Esophagus squamous epithelium (tissue), 5 donors: ENCODE measurements at regions not wholly inside any gene's neighbourhood (a gene's known extent, or its start where the extent isn't known, plus 50 kb on each side); places are given as distances from the start of the nearest gene placed in this dataset.

Experiments
- DNase-seq: peaks from one replicate; lab custom pipeline; 2025; lab: John Stamatoyannopoulos, UW
- H3K27ac ChIP-seq, 4 donors: fragments of 200-600 bp; sonication (generic); one replicate each; pipeline ENCODE4 v1.5.1; 2016 to 2019; ENCODE audit warnings: mild to moderate bottlenecking in 1 of 4
- H3K27me3 ChIP-seq, 4 donors: fragments of 200-600 bp; sonication (generic); 1 replicate in 3 of 4; 2 replicates in 1 of 4; pipeline versions ENCODE4 v1.5.1 to v1.6.0; 2017 to 2021; ENCODE audit warnings: antibody characterized with exemption in 1 of 4
- H3K36me3 ChIP-seq, 3 donors: fragments of 200-600 bp; sonication (generic); one replicate each; pipeline ENCODE4 v1.5.1; 2016 to 2019
- H3K4me1 ChIP-seq, 3 donors: fragments of 200-600 bp; sonication (generic); one replicate each; pipeline ENCODE4 v1.5.1; 2017 to 2019
- H3K4me3 ChIP-seq, 4 donors: fragments of 200-600 bp; sonication (generic); 1 replicate in 3 of 4; 2 replicates in 1 of 4; pipeline ENCODE4 v1.5.1; 2016 to 2019; ENCODE audit warnings: mild to moderate bottlenecking in 2 of 4, moderate library complexity in 1 of 4
- H3K9me3 ChIP-seq, 3 donors: fragments of 200-600 bp; sonication (generic); one replicate each; pipeline ENCODE4 v1.5.1; 2016 to 2019
- CTCF ChIP-seq, 6 experiments: fragments of 450-650 bp in 4 of 6; fragments of 200-600 bp in 2 of 6; sonication (generic) in 2 of 6; IDR thresholded peaks; one replicate each; pipeline ENCODE4 v1.5.1; 2016 to 2019; ENCODE audit warnings: antibody characterized with exemption in 6 of 6, mild to moderate bottlenecking in 4 of 6, moderate library complexity in 4 of 6
- POLR2A ChIP-seq, 4 donors: fragments of 450-650 bp; IDR thresholded peaks; one replicate each; pipeline ENCODE4 v1.6.1; 2017; ENCODE audit warnings: antibody characterized with exemption in 4 of 4, mild to moderate bottlenecking in 4 of 4, moderate library complexity in 3 of 4
- WGBS, 2 donors: methylation state at CpG; one replicate each; pipeline ENCODE4 v1.1.5; 2018; 5-methylcytosine and 5-hydroxymethylcytosine counted together
- intact Hi-C: fragments of 100-400 bp; cut with DNase I; formaldehyde crosslinking; loops from one replicate; pipeline ENCODE4 v1.15.0; 2022
- donor health status: DM: yes; HTN: yes; CAD: no.

DNA sequence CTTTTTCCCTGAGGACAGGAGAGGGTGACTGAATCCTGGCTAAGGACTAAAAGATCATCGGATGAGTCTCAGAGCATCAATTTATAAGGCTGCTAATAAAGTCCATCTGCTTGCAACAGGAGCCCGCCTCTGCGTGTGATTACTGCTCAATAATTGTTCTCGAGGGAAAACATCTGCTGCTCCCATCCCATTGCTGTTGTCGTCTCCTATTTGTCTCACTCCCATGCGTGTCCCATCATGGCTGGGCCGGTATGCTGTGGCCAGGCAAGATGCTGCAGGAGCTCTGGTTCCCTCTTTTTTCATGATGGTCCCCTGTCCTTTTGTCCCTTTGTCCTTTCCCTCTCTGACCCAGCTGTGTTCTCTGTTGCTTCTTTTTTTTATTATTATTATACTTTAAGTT is 121.2 kb downstream of the SPATA19 start:
- H3K36me3 ChIP-seq: no peaks in the 10 kb centered on the region
- 47 to 66% methylated on average over 7 of the region's 7 CpGs for WGBS, 2 donors
- H3K27ac ChIP-seq: no peak overlapping the region
- no peaks in the 10 kb centered on the region for H3K27me3 ChIP-seq
- DNase-seq: no peak
- TF ChIP-seq POLR2A (IDR thresholded peaks at IDR 0.05): no peak
- no peak for TF ChIP-seq CTCF (IDR thresholded peaks at IDR 0.05)
- no peaks in the 10 kb centered on the region for H3K9me3 ChIP-seq
- H3K4me1 ChIP-seq: no peaks in the 10 kb centered on the region
- no peak overlapping the region for H3K4me3 ChIP-seq
- intact Hi-C loops: no loop called here

- intact Hi-C loops: no loop called here
- DNase-seq: no peak
- H3K4me3 ChIP-seq: no peak overlapping the region
- no peak for TF ChIP-seq POLR2A (IDR thresholded peaks at IDR 0.05)
- no peak for TF ChIP-seq CTCF (IDR thresholded peaks at IDR 0.05)
- H3K27ac ChIP-seq: no peak overlapping the region
- no peaks in the 10 kb centered on the region for H3K36me3 ChIP-seq
- WGBS, 2 donors: 7 to 17% methylated on average over 1 of the region's 1 CpG
- H3K4me1 ChIP-seq: no peaks in the 10 kb centered on the region
- H3K27me3 ChIP-seq: no peaks in the 10 kb centered on the region
- H3K9me3 ChIP-seq: no peaks in the 10 kb centered on the region
These were observed 122.3 kb downstream of the SPATA19 start for GRCh38 chr11:133723056-133723455.

DNA sequence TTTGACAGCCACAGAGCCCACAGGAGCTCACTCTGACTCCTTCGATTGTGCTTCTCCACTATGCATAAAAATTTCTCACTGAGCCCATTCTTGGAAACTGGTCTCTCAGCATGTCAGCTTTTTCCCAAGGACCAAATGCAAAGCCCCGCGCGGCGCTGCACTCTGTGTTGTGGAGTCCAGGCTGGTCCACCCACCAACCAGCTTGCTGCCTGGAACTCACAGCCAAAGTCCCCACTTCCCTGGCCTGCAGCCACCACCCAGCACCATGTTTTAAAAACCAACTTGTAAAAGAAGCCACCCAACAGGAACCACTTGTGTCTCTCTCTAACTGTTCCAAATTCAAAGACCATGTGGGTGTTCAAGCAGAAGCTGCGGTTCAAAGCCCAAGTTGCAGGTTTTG is 124.4 kb downstream of the SPATA19 start:
- Histone ChIP-seq H3K27me3 (no peaks in the 10 kb centered on the region), H3K9me3 (no peaks in the 10 kb centered on the region), H3K4me3 (no peak overlapping the region), H3K4me1 (no peaks in the 10 kb centered on the region), H3K27ac (no peak overlapping the region), H3K36me3 (no peaks in the 10 kb centered on the region)
- intact Hi-C loops: no loop called here
- no peak for TF ChIP-seq POLR2A (IDR thresholded peaks at IDR 0.05)
- TF ChIP-seq CTCF (IDR thresholded peaks at IDR 0.05): no peak
- no peak for DNase-seq
- 86% methylated on average over 4 to 6 of the region's 6 CpGs for WGBS, 2 donors

DNA sequence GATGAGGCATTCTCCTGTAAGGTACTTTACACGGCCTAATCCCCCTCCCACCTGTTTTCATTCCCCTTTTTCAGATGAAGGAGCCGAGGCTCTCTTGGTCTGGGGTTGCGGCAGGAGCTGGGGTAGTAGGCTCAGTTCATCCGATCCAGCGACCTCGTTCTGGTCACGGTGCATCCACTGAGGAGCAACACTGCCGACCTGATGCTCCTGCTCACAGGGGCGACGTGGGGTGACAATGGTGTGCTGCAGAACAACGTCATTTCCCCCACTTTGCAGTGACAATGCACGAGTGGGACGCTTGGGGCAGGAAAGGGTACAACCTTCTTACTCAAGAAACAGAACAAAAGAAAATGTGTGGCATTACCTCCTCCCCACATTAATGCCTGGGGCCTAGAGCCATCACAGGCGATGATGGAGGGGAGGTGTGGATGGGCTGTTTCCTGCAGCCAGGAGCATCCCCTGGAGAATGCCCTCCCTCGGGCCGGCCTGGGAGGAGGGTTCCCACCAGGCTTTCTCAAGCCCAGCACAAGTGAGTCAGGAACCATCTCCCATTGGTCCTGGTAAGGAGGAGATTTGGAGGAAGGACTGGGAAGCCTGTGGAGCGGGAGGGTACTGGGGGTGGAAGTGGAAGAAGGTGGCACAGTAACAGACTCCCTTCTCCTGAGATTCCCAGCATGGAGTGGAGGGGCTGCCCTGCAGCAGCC is 125.6 kb downstream of the SPATA19 start:
- no peak for DNase-seq
- TF ChIP-seq CTCF (IDR thresholded peaks at IDR 0.05): no peak
- no peak for TF ChIP-seq POLR2A (IDR thresholded peaks at IDR 0.05)
- intact Hi-C loops: no loop called here
- no peaks in the 10 kb centered on the region for H3K4me1 ChIP-seq
- no peak overlapping the region for H3K27ac ChIP-seq
- H3K9me3 ChIP-seq: no peaks in the 10 kb centered on the region
- H3K36me3 ChIP-seq: no peaks in the 10 kb centered on the region
- peaks cover 0 to 6% (median 0%) of the 10 kb centered on the region in 4 donors for H3K27me3 ChIP-seq
- no peak overlapping the region for H3K4me3 ChIP-seq
- 69 to 77% methylated on average over 6 to 11 of the region's 17 CpGs for WGBS, 2 donors

GRCh38 chr11:133718831-133719230 is 126.5 kb downstream of the SPATA19 start:
- TF ChIP-seq CTCF (IDR thresholded peaks at IDR 0.05) (no peak), POLR2A (IDR thresholded peaks at IDR 0.05) (no peak)
- no peaks in the 10 kb centered on the region for H3K9me3 ChIP-seq
- peaks cover 0 to 12% (median 0%) of the 10 kb centered on the region in 4 donors for H3K27me3 ChIP-seq
- no peak overlapping the region for H3K4me3 ChIP-seq
- H3K27ac ChIP-seq: no peak overlapping the region
- H3K36me3 ChIP-seq: no peaks in the 10 kb centered on the region
- DNase-seq: no peak
- WGBS, 2 donors: 81% methylated on average over 5 of the region's 5 CpGs
- no peaks in the 10 kb centered on the region for H3K4me1 ChIP-seq
- intact Hi-C loops: no loop called here
